Head of caudate nucleus (tissue), 42 donors: ENCODE measurements at regions not wholly inside any gene's neighbourhood (a gene's known extent, or its start where the extent isn't known, plus 50 kb on each side); places are given as distances from the start of the nearest gene placed in this dataset.

ENCODE experiments used
- DNase-seq, 42 donors: peaks; one replicate each; pipeline versions ENCODE4 v3.0.0 to v3.0.0-alpha.2; 2020 to 2021; ENCODE audit warnings: mixed read lengths in 7 of 42
- intact Hi-C: fragments of 100-400 bp; cut with DNase I; formaldehyde crosslinking; loops from one replicate; pipeline ENCODE4 v1.15.0; 2022

DNA sequence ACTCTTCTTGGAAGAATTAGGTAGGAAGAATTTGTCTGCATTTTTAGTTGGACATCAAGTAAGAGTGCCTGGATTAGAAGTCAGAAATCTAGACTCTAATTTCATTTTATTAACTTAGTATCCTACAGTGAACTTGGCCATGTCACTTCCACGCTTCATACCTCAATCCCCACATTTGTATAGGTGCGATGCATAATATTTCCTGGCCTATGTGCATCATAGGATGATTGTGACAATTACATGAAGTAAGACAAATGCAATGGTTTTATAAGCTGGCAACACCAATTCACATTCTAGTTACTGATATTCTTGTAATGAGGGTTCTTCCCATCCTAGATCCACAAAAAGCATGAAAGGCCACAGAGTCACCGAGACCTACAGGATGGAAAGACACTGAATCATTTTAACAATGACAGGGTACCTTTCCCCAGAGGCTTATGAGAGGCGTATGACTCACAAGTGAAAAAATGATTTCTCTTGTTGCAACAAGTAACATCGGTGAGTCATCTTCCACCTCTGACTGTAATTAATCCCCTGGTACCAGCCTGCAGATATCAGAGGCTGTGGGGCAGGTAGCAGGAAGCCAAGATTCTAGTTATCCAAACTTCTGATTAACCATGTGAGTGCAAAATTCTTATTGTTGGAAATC lies 56.0 kb upstream of the OR5AK2 start:
- peak in 21 of 42 donors; percentile 3 to 74 (median 27) for DNase-seq
- intact Hi-C loops: no loop called here

DNA sequence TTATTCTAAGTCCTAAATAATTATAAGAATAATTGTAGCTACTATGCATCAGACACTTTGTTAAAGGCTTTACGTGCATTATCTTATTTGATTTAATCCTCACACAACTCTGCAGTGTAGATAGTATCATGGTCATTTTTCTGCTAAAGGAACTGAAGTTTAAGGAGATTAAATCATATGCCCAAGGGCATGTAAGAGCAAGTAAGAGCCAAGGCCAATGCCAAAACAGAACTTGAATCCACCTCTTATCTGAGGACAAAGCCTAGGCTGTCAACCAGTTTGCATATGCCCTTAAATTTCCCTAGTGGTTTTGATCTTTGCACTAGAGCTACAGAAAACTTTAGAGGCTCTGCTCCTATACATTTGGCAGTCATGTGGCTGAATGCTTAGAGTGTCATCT lies 65.6 kb upstream of the OR5AK2 start:
- intact Hi-C loops: no loop called here
- DNase-seq: no peak

- intact Hi-C loops: no loop called here
- no peak for DNase-seq
Measured at GRCh38 chr11:56922421-56922820, 66.3 kb upstream of the OR5AK2 start.

DNA sequence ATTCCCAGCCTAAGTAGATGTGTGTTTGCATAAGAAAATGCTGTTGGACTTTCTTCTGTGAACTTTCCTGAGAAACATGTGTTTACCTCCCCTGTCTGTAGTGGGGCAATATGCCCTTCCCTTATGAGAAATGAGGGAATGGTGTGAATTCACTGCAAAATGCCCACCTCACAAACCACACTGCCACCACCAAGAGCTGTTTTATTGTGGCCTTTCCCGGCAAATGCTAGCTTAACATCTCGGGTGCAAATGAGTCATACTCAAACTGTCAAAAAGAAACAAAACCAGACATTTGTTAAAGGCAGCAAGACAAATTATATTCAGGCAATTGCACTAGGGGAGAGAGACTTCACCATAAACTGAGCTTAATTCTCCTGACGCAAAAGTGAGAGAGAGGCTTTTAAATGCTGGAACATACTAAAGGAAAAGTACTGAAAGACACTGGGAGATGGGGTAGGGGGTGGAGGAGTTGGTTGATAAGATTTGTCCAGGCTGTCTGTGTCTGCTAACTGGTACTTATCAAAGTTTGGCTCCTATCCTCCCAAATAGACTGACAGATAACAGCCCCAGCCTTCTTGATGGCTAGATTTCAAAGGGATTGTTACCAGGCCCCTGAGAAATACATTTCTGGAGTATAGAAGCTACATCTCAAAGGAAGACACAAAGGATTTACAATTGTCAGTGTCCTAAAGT lies 70.9 kb upstream of the OR5AK2 start:
- peak in 2 of 42 donors; percentile 4 to 40 for DNase-seq
- intact Hi-C loops: no loop called here

- DNase-seq: no peak
- intact Hi-C loops: no loop called here
Measured at GRCh38 chr11:56916587-56916986, 72.1 kb upstream of the OR5AK2 start.

- DNase-seq: no peak
- intact Hi-C loops: no loop called here
Measured at GRCh38 chr11:56916162-56916561, 72.6 kb upstream of the OR5AK2 start.

- intact Hi-C loops: no loop called here
- DNase-seq: no peak
Measured at GRCh38 chr11:56911312-56911711, 77.4 kb upstream of the OR5AK2 start.

DNA sequence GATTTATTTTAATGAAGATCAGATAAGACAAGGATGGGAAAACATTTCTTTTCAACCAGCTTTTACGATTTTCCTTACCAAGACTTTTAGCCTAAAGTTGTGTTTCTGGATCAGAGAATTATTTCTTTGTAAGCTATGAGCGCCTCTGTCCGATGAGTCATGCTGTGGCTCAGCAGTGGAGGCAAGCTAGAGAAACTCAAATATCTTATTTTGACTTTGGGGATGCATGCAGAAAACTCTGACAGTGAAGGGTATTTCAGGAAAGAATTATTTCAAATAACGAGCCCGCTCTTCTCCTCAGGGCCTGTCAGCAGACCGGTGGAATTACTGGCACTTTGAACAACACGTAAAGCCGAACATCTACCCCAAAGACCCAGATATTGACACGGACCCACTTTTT lies 77.9 kb upstream of the OR5AK2 start:
- DNase-seq: peak in 9 of 42 donors; percentile 2 to 27 (median 14)
- intact Hi-C loops: no loop called here

- DNase-seq: no peak
- intact Hi-C loops: no loop called here
Measured at GRCh38 chr11:56910046-56910773, 78.5 kb upstream of the OR5AK2 start.

GRCh38 chr11:56909563-56909962 lies 79.2 kb upstream of the OR5AK2 start:
- no peak for DNase-seq
- intact Hi-C loops: no loop called here

- no peak for DNase-seq
- intact Hi-C loops: no loop called here
Measured at GRCh38 chr11:56909080-56909479, 79.6 kb upstream of the OR5AK2 start.

DNA sequence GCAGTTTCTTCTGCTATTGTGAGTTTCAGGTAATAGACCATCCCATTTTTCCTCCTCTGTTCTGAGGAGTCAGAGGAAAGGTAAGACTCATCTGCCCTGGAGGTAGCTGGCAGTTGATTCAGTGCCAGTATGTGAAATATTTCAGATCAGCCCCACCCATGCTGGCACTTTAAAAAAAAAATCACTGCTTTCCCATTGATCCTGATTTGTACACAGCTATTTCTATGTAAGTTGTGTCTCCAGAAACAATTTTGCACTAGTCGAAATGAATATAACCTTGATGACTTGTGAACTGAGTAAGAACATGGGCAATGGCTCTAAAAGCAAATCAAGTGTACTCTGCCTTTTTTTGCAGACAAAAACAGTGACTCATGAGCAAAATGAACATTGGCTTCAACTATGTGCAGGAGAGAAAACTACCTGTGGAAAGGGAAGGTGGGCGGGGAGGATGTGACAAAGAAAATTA lies 82.0 kb upstream of the OR5AK2 start:
- no peak for DNase-seq
- intact Hi-C loops: no loop called here

- no peak for DNase-seq
- intact Hi-C loops: no loop called here
Measured at GRCh38 chr11:56905936-56906335, 82.8 kb upstream of the OR5AK2 start.

DNA sequence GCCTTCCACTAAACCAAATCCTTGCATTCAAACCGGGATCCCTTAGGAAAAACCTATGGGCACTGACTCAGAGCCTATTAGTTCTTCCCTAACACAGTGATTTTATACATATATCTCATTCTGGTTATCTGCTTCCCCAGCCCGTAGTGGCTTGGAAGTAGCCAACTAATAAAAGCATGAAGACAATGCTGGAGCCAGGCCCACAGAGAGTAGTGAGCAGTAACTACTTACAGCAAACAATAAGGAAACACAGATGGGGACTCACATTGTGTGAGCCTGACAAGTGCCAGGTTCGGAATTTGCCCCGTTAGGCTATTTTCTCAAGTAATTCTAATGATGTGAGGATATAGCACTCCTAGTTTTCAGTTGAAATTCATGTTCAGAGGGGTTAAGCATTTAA lies 83.3 kb upstream of the OR5AK2 start:
- intact Hi-C loops: no loop called here
- no peak for DNase-seq

GRCh38 chr11:56898856-56899255 lies 89.9 kb upstream of the OR5AK2 start:
- intact Hi-C loops: loop anchor here (10.0 kb wide), 1 partner anchor 64 kb away; no protein-coding TSS in a partner anchor
- no peak for DNase-seq

DNA sequence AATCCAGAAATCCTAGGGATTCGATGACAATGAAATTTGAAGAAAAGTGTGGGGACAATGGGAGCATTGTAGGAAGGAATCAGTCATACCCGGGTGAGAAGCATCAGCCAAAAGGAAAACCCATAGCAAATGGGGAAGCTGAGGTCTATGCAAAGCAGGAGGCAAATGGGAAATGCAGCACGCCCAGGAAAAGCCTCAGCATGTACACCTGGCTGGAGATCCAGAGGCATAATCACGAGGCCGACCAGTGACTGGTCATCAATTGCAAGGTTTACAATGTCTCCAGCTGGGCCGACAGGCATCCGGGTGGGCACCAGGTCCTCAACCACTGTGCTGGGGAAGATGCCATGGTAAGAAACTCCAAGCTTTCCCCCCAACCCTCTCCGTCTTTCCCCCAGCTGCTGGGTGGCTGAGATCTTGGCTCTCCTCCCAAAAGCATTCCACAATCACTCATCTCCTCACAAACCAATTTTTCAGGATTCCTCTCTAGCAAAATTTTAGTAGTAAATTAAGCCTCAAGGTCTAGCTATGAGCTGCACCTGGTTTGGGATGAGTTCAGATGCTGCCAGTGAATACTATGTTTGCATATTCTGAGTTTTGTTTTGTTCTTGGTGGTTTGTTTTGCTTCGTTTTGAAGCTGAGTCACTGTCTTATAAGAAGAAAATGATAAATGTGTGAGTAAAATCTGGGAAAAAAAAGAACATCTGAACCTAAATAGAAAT lies 98.0 kb upstream of the OR5AK2 start:
- intact Hi-C loops: loop anchor here (10.0 kb wide), 1 partner anchor 56 kb away; no protein-coding TSS in a partner anchor
- no peak for DNase-seq

DNA sequence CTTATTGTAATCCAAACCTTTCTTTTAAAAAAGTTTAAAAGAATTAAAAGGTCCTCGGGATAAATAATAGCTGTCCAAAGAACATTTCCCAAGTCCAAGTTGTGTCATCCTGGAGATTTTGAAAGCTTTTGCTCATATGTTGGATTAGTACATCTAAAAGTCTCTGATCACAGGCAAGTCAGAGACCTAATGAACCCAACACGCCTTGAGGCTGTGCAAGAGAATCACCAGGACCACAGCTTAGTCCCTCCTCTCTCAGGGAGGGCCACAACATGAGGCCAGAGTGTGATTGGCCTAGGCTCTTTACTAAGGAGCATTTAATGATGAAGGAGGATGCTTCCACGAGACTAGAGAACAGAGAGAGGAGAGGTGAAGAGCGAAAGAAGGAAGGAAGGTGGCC lies 98.7 kb upstream of the OR5AK2 start:
- no peak for DNase-seq
- intact Hi-C loops: loop anchor here (10.0 kb wide), 1 partner anchor 55 kb away; no protein-coding TSS in a partner anchor

GRCh38 chr11:56887940-56888339 lies 100.8 kb upstream of the OR5AK2 start:
- DNase-seq: no peak
- intact Hi-C loops: no loop called here

GRCh38 chr11:56886455-56886854 lies 102.3 kb upstream of the OR5AK2 start:
- intact Hi-C loops: no loop called here
- no peak for DNase-seq

DNA sequence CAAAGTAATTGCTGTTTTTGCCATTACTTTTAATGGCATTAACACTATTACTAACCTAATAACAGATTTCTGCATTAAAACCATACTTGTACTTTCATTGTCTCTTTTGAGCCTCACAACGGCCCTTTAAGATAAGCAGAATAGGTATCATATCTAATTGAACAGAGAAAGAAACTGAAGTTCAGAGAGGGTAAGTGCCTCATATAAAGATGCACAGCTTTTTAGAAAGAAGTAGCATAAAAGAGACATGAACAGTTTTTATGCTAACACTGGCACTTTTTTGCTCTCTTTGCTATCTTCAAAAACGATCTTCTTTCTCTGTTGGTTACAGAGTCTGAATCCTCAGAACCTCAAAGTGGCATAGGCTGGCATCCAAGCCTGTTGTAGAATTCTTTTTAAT lies 102.9 kb upstream of the OR5AK2 start:
- intact Hi-C loops: no loop called here
- DNase-seq: no peak
